ENCODE measurements at regions not wholly inside any gene's neighbourhood (a gene's known extent, or its start where the extent isn't known, plus 50 kb on each side); places are given as distances from the start of the nearest gene placed in this dataset.
A peak's percentile ranks its signal among the peaks of the same experiment; 100 is the strongest.

DNA sequence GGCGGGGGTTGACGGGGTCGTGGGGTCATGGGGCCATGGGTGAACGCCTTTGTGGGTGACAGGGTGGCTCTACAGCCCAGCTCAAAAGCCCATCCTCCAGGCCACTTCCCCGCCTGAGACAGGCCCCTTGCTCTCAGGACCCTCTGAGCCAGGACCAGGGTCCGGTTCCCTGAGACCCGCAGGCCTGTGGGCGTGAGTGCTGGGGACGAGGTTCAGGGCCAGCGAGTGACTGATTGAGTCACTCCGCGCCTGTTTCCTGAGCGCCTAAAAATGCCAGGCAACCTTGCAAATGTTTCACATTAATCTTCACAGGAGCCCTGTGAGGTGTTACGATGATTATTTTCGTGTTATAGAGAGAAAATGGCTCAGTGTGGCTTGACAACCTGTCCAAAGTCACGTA, 97.8 kb downstream of the ZNF674 start:
- DNase-seq (ENCODE audit: low read depth), result no peak

DNA sequence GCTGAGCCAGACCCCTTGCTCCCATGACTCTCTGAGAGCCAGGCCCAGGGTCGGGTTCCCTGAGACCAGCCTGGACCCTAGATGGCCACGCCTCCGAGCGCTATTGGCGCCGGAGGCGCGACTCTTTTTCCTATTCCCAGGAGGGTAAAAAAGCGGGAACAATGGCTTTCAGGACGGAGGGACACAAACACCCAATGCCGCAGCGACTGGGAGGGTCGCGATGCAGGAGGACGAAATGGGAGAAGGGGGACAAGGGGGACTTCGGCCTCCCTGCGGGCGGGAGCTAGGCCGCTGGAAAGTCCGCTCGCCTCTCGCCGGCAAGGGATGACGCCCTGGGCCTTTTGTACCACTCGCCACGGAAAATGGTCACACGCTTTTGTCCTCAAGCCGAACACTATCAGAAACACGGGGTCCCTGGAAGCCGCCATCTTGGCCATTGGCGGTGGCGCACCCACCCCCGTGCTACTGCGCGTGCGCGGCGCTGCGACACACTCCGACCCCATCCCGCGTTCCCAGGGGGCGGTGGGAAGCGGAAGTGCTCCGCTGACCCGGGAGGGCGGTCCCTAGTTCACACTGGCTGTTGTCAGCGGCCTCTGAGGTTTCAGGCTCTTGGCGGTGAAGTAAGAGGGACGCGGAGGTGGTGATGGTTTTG, 98.4 kb downstream of the ZNF674 start:
- DNase-seq (ENCODE audit: low read depth), result peak; percentile 68

DNA sequence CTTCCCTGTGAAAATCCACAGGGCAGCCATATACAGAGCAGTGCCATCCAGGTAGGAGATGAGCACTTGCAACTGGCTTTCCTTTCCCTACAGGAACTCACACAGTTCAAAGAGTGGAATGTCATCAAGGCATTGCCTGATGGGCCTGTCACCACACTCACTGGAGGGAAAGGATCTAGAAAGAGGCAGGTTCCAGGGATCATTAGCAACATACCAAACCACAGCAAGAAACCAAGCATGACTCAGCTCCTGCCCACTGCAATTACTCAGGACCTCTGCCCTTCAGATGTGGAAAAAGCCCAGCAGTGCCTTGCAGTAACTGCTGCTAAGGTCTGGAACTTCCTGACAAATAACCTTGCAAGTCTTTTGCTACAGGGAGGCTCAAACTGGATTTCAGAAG, 101.2 kb downstream of the ZNF674 start:
- peak; percentile 91 for DNase-seq (ENCODE audit: low read depth)

DNA sequence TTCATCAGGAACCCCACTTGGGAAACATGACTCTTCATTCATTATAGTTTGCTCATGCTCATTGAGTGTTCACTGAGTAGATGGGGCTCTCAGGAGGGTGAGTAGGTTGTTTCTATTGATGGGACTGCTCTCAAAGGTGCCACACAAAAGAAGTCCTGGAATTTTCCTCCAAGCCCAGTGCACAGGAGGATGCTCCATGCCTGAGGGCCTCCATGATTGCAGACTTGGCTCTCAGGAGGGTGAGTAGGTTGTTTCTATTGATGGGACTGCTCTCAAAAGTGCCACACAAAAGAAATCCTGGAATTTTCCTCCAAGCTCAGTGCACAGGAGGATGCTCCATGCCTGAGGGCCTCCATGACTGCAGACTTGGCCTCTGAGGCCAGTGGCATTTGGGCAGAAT, 108.5 kb downstream of the ZNF674 start:
- DNase-seq (ENCODE audit: low read depth), result no peak

DNA sequence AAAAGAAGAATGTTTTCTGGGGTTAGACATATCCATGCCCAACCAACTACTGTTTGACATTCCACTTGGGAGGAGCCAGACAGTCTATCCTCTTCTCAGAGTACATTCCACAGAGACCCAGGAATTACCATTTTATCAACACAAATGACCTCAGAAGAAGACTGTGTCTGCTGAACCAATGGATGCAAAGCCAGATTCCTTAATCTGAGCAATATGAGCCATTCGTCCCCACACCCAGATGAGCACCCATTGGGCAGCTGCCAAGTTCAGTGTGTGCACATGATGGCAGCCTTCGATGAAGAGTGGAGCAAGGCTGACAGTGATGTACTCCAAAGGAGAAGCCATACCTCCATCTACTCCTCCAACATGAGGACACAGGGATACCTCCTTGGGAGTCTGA, 111.3 kb downstream of the ZNF674 start:
- DNase-seq (ENCODE audit: low read depth), result peak; percentile 64

DNA sequence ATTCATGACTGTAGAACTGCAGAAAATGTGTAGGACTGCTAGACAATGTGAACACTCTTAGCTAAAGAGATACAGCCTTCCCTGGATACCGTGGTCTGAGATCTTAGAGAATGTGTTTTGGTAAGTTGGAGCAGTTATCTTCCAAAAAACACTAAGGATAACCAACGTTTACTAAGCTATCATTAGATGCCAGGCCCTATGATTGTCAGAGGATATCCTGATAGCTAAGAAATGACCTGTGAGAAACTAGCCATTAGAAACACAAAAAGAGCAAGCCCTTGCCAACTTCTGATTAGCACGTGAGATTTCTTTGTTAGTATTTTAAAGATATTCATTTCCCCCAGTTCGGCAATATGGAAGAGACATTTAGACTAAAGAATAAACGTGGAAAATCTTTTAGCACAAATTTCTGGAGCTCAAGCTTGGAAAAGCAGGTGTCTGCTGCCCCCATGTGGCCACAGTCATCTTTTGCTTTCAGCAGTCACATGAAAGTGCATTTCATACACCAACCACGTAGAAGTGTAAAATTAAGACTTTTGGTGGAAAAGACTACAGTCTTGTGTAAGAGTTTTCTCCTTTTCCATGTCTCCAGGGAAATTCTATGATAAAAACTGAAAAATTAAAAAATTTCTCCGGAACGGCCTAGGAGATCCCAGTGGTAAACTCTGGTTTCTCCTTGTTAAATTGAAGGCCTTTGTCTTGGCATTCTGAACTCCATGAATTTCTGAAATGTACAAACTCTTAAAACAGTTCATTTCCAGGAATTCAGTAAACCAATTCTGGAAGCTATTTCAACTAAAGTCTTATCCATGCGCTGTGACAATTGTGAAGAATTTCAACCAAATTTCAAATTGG, 136.4 kb downstream of the ZNF674 start:
- DNase-seq (ENCODE audit: low read depth), result peak; percentile 55

DNA sequence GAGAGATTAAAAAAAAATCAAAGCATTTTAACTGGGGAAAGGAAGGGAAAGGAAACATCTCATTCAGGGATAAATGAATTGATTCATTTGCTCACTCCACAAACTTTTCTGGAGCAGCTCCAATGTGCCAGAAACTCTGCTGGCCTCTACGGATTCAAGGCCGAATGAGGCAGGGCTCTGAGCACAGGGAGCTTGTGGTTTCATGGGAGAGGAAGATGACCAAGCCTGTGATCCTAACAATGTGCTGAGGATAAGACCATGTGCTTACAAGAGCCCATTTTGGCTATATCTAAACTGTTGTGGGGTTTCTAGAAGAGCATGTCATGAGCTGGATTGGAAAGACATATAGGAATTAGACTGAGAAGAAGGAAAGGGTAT, 137.5 kb downstream of the ZNF674 start:
- peak; percentile 71 for DNase-seq (ENCODE audit: low read depth)

DNA sequence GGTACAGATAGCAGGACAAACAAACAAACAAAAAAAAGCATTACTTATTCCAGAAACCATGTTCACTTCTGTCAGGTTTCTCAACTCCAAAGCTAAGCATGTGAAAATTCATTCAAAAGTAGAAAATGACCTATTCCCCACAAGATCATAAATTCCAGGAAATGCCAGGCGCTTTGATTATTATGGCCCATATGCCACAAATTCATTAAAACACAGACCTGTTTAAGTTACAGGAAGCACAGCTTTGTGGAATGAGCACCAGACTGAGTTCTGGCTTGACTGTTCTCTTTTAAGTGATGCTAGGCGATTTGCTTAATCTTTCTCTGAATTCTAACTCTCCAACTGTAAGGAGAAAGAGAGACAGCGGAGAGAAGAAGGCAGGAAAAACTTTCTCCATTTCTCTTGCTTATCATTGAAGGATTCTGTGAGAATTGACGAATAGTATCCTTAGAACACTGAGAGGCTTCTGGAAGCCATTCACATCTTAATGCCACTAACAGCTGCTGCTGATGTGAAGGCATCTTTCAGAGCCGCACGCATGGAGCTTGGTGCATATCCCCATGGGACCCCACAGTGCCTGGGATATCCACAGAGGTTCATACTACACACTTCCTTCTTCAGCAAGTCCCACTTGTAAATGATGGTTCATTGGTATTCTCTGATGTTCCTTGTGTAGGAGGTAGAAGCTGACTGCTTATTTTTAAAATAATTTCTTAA, 138.0 kb downstream of the ZNF674 start:
- peak; percentile 6 for DNase-seq (ENCODE audit: low read depth)

DNA sequence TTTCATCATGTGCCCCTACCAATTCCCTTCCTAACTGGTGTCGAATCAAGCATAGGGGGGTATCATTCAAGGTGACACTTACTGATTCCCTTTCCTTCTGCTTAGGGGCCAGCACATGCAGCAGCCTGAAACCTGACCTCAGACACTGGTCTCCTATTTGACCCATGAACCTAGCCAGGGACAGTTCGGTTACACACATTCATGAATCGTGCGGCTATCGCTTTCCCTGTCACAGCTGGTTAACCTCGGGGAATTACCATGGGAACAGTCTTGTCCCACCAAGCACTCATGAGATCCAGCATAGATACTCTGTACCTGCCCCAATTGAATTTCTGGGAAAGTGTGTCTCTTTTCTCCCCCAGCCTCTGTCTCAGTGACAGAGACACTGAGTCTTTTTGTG, 140.4 kb downstream of the ZNF674 start:
- DNase-seq (ENCODE audit: low read depth), result no peak

DNA sequence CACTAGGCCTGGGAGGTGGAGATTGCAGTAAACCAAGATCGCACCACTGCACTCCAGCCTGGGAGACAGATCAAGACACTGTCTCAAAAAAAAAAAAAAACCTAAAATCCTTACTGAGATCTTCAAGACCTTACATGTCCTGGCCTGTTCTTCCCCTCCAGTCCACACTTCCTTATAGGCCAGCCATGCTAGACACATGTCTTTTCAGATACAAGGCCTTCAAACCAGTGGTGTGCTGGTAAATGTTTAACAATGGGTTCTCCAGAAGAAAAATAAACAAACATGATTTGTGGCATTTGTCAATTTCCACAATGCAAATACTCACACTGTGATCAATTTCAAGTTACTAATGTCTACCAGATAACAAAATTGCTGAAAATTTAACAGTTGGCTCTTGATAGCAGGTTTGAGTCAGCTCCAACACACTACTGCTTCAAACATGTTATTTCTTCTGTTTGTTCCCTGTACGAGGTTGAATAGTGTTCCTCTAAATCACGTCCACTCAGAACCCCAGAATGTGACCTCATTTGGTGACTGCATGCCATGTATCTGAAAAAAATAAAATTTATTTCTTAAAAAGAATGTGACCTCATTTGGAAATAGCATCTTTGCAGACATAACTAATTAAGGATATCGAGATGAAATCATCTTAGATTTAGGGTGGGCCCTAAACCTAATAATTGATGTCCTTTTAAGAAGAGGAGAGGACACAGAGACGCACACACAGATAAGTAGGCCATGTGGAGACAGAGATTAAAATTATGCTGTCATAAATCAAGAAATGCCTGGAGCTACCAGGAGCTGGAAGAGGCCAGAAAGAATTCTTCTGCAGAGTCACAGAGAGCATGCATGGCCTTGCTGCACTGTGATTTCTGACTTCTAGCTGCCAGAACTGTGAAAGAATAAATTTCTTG, 144.4 kb downstream of the ZNF674 start:
- DNase-seq (ENCODE audit: low read depth), result peak; percentile 10

DNA sequence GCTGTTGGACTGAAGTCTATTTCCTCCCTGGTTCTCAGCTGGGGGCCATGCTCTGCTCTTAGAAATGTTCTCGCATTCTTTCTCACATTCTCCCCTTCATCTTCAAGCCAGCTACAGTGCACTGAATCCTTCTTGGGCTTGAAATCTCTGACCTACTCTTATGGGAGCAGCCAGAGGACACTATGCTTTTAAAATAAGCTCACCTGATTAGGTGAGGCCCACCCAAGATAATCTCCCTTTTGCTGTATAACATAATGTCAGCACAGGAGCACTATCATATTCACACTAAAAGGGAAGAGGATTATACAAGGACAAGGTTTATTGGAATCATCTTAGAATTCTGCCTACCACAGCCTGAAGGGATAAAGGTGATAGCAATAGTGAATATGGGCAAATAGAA, 146.3 kb downstream of the ZNF674 start:
- no peak for DNase-seq (ENCODE audit: low read depth)

DNA sequence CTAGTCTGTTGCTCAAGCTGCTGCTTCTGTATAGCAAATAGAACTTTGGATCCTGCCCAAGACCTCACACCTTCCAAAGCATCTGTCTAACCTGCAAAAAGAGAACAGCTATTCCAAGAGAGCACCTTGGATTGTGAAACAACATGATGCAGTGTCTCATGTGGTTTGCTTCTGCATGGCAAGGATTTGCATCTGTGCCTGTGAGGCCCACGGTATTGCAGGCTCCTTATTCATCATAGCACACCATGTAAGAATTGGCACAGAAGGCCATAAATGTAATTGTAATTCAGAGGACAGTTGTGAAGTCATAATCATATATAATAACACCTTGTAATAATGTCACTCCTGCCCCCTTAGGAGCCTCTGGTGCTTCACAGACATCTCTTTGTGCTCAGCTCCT, 147.1 kb downstream of the ZNF674 start:
- DNase-seq (ENCODE audit: low read depth), result peak; percentile 41

DNA sequence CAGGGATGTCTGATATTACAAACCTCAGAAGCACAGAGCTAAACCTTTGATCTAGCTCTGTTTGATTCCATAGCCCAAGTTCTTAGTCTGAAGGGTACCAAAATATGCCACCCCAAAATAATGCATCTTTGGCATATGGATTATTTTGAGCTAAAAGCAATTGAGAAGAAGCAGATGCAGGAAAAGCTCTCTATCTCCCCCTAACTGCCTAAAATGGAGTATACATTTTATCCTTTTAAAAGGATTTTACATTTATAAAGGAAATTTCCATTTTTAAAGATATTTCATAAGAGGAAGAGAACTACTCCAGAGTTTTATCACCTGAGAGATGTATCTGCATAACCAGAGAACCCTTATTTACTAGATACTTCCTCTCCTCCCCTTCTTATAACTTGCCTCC, 158.7 kb downstream of the ZNF674 start:
- DNase-seq (ENCODE audit: low read depth), result no peak

DNA sequence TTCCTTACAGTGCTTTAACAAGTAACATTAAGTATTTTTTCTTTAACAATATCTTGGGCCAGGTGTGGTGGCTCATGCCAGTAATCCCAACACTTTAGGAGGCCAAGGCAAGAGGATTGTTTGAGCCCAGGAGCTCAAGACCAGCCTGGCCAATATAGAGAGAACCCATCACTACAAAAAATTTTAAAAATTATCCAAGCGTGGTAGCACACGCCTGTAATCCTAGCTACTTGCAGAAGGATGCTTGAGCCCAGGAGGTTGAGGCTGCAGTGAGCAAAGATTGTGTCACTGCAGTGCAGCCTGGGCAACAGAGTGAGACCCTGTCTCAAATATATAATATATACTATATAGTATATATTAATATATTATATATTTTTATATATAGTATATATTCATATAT, 162.2 kb downstream of the ZNF674 start:
- DNase-seq (ENCODE audit: low read depth), result no peak

DNA sequence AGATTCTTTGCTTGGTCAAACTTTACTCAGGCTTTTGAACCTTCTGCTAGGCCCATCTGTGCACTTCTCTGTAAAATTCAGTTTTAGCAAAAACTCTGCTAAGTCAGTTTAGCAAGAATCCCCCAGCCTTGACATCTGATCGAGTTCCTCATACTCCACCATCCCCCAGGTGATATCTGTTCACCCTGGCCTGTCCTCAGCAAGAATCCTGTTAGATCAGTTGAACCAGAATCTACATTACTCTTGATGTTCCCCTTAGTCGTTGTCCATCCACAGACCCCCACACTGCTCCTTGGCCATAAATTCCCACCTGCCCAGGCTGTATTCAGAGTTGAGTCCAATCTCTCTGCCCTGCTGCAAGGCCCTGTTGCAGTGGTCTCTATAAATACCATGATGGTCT, 162.6 kb downstream of the ZNF674 start:
- no peak for DNase-seq (ENCODE audit: low read depth)

DNA sequence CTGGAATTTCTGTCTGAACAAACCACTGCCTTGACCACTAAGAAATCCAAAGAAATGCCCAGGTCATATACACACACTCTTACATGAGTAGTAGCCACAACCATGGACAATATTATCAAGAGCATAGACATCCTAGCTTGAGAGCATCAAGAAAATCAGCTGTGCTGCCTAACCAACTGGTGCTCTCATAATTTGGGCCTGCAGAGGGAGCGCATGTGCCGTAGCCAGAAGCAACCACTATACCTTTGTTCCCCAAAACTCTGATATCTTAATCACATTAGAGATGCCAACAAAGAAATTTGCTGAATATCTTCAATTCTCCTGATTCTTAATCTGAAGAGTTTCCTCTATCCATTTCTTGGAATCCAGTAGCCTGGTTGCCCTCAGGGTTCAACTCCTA, 163.6 kb downstream of the ZNF674 start:
- DNase-seq (ENCODE audit: low read depth), result peak; percentile 12

DNA sequence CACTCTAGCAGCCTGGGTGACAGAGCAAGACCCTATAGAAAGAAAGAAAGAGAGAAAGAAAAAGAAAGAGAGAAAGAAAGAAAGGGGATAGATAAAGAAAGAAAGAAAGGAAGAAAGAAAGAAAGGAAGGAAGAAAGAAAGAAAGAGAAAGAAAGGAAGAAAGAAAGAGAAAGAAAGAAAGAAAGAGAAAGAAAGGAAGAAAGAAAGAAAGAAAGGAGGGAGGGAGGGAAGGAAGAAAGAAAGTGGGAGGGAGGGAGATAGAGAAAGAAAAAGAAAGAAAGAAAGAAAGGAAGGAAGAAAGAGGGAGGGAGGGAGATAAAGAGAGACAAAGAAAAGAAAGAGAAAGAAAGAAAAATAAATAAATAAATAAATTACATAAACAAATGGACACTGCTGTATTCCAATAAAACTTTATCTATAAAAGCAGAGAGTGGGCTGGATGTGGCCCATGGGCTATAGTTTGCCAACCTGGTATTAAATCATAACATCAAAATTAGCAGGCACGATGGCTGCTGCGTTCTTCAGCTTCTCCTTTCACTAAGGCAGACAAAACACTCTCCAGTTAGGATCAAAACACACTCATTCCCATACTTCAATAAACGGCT, 165.0 kb downstream of the ZNF674 start:
- no peak for DNase-seq (ENCODE audit: low read depth)

DNA sequence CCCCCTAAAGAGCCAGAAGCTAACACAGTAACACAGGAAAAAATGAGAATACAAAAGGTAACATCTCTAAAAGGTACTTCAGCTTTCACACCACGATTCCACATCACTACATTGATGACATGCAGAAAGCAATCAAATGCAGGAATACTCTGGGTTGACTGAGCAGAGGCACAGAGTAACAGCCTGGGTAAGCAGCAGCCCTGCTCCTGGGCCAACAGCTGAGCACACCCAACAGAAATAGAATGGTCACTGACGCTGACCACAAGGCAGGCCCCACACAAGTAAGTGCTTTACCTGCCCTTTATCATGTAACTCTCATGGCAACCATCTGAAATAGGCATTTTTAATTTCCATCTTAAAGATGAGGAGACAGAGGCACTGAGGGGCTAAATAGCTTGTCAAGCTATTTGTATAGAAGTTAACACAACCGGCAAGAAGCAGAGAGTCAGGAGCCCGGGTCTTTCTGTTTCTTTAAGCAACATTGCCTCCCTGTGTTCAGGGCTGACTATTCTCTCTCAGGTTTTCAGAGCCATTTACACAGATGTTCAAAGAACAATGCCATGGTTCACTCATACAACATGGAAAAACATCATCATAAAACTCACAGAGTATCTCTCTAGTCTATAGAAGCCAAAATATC, 168.9 kb downstream of the ZNF674 start:
- peak; percentile 55 for DNase-seq (ENCODE audit: low read depth)

DNA sequence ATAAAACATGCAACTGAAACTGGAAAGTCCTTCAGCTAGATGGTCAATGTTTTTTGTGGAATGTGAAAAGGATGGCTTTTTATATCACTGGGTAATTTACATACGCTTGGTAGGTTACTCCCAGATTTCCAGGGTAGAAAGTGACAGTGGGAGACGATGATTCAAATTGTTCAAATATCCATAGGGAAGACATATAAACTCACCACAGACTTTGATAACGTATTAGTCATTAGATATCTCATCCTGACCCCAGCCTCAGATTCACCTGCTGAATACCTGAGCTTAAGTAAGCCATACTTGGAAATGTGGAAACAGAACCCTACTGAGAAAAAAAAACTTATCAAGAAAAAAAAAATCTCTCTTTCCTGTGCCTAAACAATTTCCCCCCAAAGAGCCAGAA, 169.4 kb downstream of the ZNF674 start:
- DNase-seq (ENCODE audit: low read depth), result no peak

DNA sequence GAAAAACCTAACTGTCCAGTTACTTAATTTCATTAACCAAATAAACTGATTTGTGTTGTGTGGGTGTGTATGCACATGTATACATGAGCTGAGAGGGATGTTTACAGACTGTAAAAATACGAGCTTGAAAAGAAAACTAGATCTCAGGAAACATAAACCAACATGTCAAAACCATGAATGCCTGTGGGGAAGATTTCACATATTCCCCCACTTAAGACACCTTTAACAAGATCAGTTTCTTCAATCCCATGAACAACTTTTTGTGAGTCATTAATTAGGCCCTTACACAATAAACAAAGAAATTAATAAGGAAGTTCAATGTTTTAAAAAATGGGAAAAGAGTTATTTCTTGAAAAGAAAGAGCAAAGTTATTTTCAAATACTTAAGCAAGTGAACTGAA, 170.8 kb downstream of the ZNF674 start:
- DNase-seq (ENCODE audit: low read depth), result peak; percentile 24

DNA sequence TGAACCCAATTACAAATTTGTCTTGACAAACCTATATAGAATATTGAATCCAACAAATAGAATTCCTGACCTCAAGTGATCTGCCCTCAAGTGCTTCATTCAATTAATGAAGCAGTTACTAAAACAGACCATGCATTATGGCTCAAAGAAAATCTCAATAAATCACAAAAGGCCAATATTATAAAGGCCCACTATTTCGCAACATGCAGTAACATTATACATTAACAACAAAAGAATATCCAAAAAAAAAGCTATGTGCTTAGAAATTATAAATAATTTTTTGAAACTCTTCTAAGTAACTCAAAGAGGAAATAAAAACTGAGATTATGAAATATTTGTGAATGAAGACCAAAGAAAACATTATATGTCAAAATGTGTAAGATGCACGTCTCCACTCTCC, 177.7 kb downstream of the ZNF674 start:
- no peak for DNase-seq (ENCODE audit: low read depth)
